CD14-positive monocyte (primary cell): ENCODE measurements at regions not wholly inside any gene's neighbourhood (a gene's known extent, or its start where the extent isn't known, plus 50 kb on each side); places are given as distances from the start of the nearest gene placed in this dataset.

Experiments
- DNase-seq, 3 donors: peaks; one replicate each; pipeline ENCODE4 v3.0.0-alpha.2; 2011 to 2022
- H2AFZ ChIP-seq: 2 replicates; pipeline ENCODE4 v1.6.0; 2012; ENCODE audit warnings: mild to moderate bottlenecking, low read depth, low read length, inconsistent platforms; ENCODE audit not compliant: insufficient read depth, poor library complexity, severe bottlenecking
- H3K27ac ChIP-seq, 2 donors: 1 replicate in 1 of 2; 2 replicates in 1 of 2; pipeline ENCODE4 v1.5.1; 2012 to 2013; ENCODE audit warnings: low read length in 2 of 2, control low read depth in 1 of 2, inconsistent platforms in 1 of 2, low read depth in 1 of 2, mild to moderate bottlenecking in 1 of 2
- H3K27me3 ChIP-seq, 2 donors: one replicate each; pipeline versions ENCODE4 v1.6.0 to v1.6.1; 2011 to 2013; ENCODE audit warnings: low read length in 2 of 2; ENCODE audit not compliant: control insufficient read depth in 2 of 2, insufficient read depth in 2 of 2
- H3K36me3 ChIP-seq, 2 donors: replicated peaks in 1 of 2; 1 replicate in 1 of 2; 2 replicates in 1 of 2; pipeline versions ENCODE4 v1.5.1 to v1.6.1; 2012 to 2013; ENCODE audit warnings: low read length in 2 of 2, control low read depth in 1 of 2, inconsistent platforms in 1 of 2, mild to moderate bottlenecking in 1 of 2; ENCODE audit not compliant: insufficient read depth in 2 of 2, control insufficient read depth in 1 of 2
- H3K4me1 ChIP-seq, 2 donors: 1 replicate in 1 of 2; 2 replicates in 1 of 2; pipeline versions ENCODE4 v1.5.1 to v1.6.1; 2012 to 2013; ENCODE audit warnings: low read length in 2 of 2, control low read depth in 1 of 2, inconsistent platforms in 1 of 2, mild to moderate bottlenecking in 1 of 2, moderate library complexity in 1 of 2; ENCODE audit not compliant: insufficient read depth in 2 of 2, control insufficient read depth in 1 of 2
- H3K4me2 ChIP-seq: replicated peaks from 2 replicates; pipeline ENCODE3; 2012; ENCODE audit warnings: low read length, moderate library complexity, mild to moderate bottlenecking; ENCODE audit not compliant: poor library complexity, severe bottlenecking; ENCODE audit errors: extremely low read depth
- H3K4me3 ChIP-seq, 3 experiments: fragments of 200-600 bp in 1 of 3; sonication (generic) in 1 of 3; replicated peaks in 1 of 3; 1 replicate in 2 of 3; 2 replicates in 1 of 3; pipeline ENCODE4 v1.5.1; 2011 to 2013; ENCODE audit warnings: low read length in 3 of 3, mild to moderate bottlenecking in 3 of 3, control low read depth in 2 of 3, low read depth in 2 of 3, inconsistent platforms in 1 of 3, moderate library complexity in 1 of 3
- H3K79me2 ChIP-seq: 2 replicates; pipeline ENCODE4 v1.6.0; 2012; ENCODE audit warnings: mild to moderate bottlenecking, control low read depth, inconsistent platforms, low read length, moderate library complexity; ENCODE audit not compliant: insufficient read depth
- H3K9ac ChIP-seq: 2 replicates; pipeline ENCODE4 v1.6.0; 2017; ENCODE audit warnings: low read length, mild to moderate bottlenecking; ENCODE audit not compliant: insufficient read depth, poor library complexity, severe bottlenecking
- H3K9me3 ChIP-seq, 2 donors: replicated peaks in 1 of 2; 1 replicate in 1 of 2; 2 replicates in 1 of 2; pipeline versions ENCODE4 v1.5.1 to v1.6.1; 2012 to 2013; ENCODE audit warnings: low read length in 2 of 2, control low read depth in 1 of 2; ENCODE audit not compliant: control insufficient read depth in 1 of 2, insufficient read depth in 1 of 2
- H4K20me1 ChIP-seq: 2 replicates; pipeline ENCODE4 v1.6.0; 2012; ENCODE audit warnings: mild to moderate bottlenecking, low read length, control low read depth, moderate library complexity; ENCODE audit not compliant: insufficient read depth
- H3K27ac Mint-ChIP-seq, 7 donors: one replicate each; pipeline ENCODE4 v1.8.0; 2020; ENCODE audit warnings: mild to moderate bottlenecking in 7 of 7, mixed read lengths in 7 of 7, moderate library complexity in 6 of 7, inconsistent platforms in 2 of 7
- H3K27me3 Mint-ChIP-seq, 3 donors: one replicate each; pipeline ENCODE4 v1.8.0; 2021 to 2022; ENCODE audit warnings: low read depth in 3 of 3, mild to moderate bottlenecking in 3 of 3, mixed read lengths in 3 of 3, moderate library complexity in 3 of 3, inconsistent platforms in 1 of 3
- H3K36me3 Mint-ChIP-seq, 2 donors: one replicate each; pipeline ENCODE4 v1.8.0; 2020; ENCODE audit warnings: mixed read lengths in 2 of 2, inconsistent platforms in 1 of 2, mild to moderate bottlenecking in 1 of 2
- H3K4me1 Mint-ChIP-seq: one replicate; pipeline ENCODE4 v1.8.0; 2020; ENCODE audit warnings: mild to moderate bottlenecking, mixed read lengths
- H3K4me3 Mint-ChIP-seq, 2 donors: one replicate each; pipeline ENCODE4 v1.8.0; 2020; ENCODE audit warnings: mild to moderate bottlenecking in 2 of 2, mixed read lengths in 2 of 2, moderate library complexity in 1 of 2
- H3K9me3 Mint-ChIP-seq, 7 donors: one replicate each; pipeline ENCODE4 v1.8.0; 2020 to 2022; ENCODE audit warnings: mixed read lengths in 7 of 7, mild to moderate bottlenecking in 6 of 7, moderate library complexity in 6 of 7, inconsistent platforms in 2 of 7
- WGBS: methylation state at CpG from one replicate; pipeline ENCODE4 v1.1.5; 2013; ENCODE audit warnings: missing lambda C conversion rate; ENCODE audit not compliant: insufficient coverage; 5-methylcytosine and 5-hydroxymethylcytosine counted together
- intact Hi-C, 2 donors: fragments of 100-400 bp; cut with micrococcal nuclease; formaldehyde crosslinking; loops; one replicate each; pipeline versions ENCODE4 v1.15.0 to v1.15.1; 2023
- TF ChIP-seq, protein P1 (sequence below): fragments of 200-600 bp; IDR thresholded peaks from one replicate; pipeline ENCODE4 v1.8.0; 2022; ENCODE audit warnings: antibody characterized with exemption, mild to moderate bottlenecking

DNA sequence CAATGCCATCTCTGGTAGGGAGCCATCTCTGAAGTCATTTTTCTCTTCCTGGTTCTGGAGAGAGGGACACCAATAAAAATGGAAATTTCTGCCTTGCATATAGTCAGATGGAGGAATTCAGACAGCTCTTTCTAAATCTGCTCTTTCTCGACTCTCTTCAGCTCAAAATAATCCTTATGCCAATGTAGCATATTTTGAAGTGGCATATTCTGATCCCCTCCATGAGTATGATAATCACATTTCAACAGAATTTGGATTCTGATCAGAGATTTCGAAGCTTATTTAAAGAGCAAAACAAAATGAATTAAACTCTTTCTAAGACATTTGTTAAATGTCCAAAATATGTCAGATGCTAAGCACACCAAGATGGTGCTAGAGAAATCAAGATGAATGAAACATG lies 267.1 kb upstream of the BTBD3 start:
- no peak for DNase-seq
- intact Hi-C loops, result no loop called here
- no peak overlapping the region for H3K4me3 Mint-ChIP-seq
- peaks cover 0 to 1% (median 0%) of the 10 kb centered on the region in 3 donors for H3K27me3 Mint-ChIP-seq
- Histone ChIP-seq H3K9me3 (peaks cover 15 to 17% of the 10 kb centered on the region in 2 donors), H3K27me3 (no peaks in the 10 kb centered on the region), H3K4me2 (no peak overlapping the region), H3K27ac (no peak overlapping the region), H3K79me2 (no peaks in the 10 kb centered on the region), H3K4me3 (no peak overlapping the region), H3K36me3 (no peaks in the 10 kb centered on the region), H3K9ac (no peak overlapping the region), H3K4me1 (no peaks in the 10 kb centered on the region), H2AFZ (no peak overlapping the region), H4K20me1 (no peaks in the 10 kb centered on the region)
- no peaks in the 10 kb centered on the region for H3K4me1 Mint-ChIP-seq
- peaks cover 2 to 18% (median 10%) of the 10 kb centered on the region in 7 donors for H3K9me3 Mint-ChIP-seq
- no CpG with 5 or more reads among the region's 2 CpGs for whole genome bisulfite sequencing
- H3K27ac Mint-ChIP-seq, result no peak overlapping the region
- TF ChIP-seq, protein P1, sequence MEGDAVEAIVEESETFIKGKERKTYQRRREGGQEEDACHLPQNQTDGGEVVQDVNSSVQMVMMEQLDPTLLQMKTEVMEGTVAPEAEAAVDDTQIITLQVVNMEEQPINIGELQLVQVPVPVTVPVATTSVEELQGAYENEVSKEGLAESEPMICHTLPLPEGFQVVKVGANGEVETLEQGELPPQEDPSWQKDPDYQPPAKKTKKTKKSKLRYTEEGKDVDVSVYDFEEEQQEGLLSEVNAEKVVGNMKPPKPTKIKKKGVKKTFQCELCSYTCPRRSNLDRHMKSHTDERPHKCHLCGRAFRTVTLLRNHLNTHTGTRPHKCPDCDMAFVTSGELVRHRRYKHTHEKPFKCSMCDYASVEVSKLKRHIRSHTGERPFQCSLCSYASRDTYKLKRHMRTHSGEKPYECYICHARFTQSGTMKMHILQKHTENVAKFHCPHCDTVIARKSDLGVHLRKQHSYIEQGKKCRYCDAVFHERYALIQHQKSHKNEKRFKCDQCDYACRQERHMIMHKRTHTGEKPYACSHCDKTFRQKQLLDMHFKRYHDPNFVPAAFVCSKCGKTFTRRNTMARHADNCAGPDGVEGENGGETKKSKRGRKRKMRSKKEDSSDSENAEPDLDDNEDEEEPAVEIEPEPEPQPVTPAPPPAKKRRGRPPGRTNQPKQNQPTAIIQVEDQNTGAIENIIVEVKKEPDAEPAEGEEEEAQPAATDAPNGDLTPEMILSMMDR, result no peak
- H3K36me3 Mint-ChIP-seq, result no peaks in the 10 kb centered on the region

DNA sequence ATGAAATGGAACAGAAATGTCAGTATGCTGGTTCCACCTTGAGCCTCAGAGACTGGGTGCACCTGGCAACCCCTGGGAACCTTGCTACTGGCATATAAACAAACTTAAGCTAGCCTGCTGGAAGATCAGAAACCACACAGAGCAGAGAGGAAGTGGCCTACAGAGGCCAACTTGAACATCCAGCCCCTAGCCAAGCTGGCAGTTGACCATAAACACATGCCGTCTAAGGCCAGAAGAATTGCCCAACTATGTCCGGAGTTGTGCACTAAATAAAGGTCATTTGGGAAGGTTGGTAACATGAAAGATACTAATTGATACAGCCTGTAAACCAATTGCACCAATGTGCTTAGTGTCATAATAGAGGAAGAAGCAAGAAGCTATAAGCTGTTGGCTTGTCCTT lies 266.6 kb upstream of the BTBD3 start:
- no peak overlapping the region for H3K4me3 Mint-ChIP-seq
- peaks cover 15% of the 10 kb centered on the region in 2 donors for H3K9me3 ChIP-seq
- no peaks in the 10 kb centered on the region for H3K36me3 Mint-ChIP-seq
- no peaks in the 10 kb centered on the region for H3K4me1 ChIP-seq
- no peak overlapping the region for H3K27ac ChIP-seq
- H4K20me1 ChIP-seq, result no peaks in the 10 kb centered on the region
- WGBS, result 46% methylated on average over 2 of the region's 2 CpGs
- no peak overlapping the region for H3K9ac ChIP-seq
- H2AFZ ChIP-seq, result no peak overlapping the region
- H3K4me2 ChIP-seq, result no peak overlapping the region
- TF ChIP-seq, protein P1, result no peak
- H3K9me3 Mint-ChIP-seq, result peaks cover 2 to 18% (median 10%) of the 10 kb centered on the region in 7 donors
- no peaks in the 10 kb centered on the region for H3K79me2 ChIP-seq
- H3K27me3 ChIP-seq, result no peaks in the 10 kb centered on the region
- intact Hi-C loops, result no loop called here
- no peak for DNase-seq
- H3K27ac Mint-ChIP-seq, result no peak overlapping the region
- H3K36me3 ChIP-seq, result no peaks in the 10 kb centered on the region
- no peak overlapping the region for H3K4me3 ChIP-seq
- H3K27me3 Mint-ChIP-seq, result peaks cover 0 to 1% (median 0%) of the 10 kb centered on the region in 3 donors
- no peaks in the 10 kb centered on the region for H3K4me1 Mint-ChIP-seq
